ENCODE measurements at regions not wholly inside any gene's neighbourhood (a gene's known extent, or its start where the extent isn't known, plus 50 kb on each side); places are given as distances from the start of the nearest gene placed in this dataset.

GRCh38 chr1:114330451-114330983 is 176.8 kb upstream of the SYT6 start:
- TF ChIP-seq GABPA (IDR thresholded peaks at IDR 0.05; ENCODE audit: low read depth) (no peak), YY1 (IDR thresholded peaks at IDR 0.05; ENCODE audit: low read depth) (no peak), EZH2phosphoT487 (IDR thresholded peaks at IDR 0.05; ENCODE audit: borderline replicate concordance, low read depth) (no peak), REST (IDR thresholded peaks at IDR 0.05; ENCODE audit: low read depth, low read length) (no peak), MAX (IDR thresholded peaks at IDR 0.05; ENCODE audit: low read depth) (no peak), CTCF (IDR thresholded peaks at IDR 0.05) (no peak), POLR2AphosphoS5 (IDR thresholded peaks at IDR 0.05; ENCODE audit: low read depth, low read length) (no peak), GATA2 (CRISPR knock-in tag; IDR thresholded peaks at IDR 0.05) (no peak), JUND (IDR thresholded peaks at IDR 0.05) (no peak), USF2 (IDR thresholded peaks at IDR 0.05; ENCODE audit: borderline replicate concordance, low read depth, low read length) (no peak), TCF12 (IDR thresholded peaks at IDR 0.05) (no peak)
